Pulmonary artery endothelial cell (primary cell): ENCODE measurements at regions not wholly inside any gene's neighbourhood (a gene's known extent, or its start where the extent isn't known, plus 50 kb on each side); places are given as distances from the start of the nearest gene placed in this dataset.

Experiments
- DNase-seq: peaks from one replicate; pipeline ENCODE4 v3.0.0-alpha.2; 2011; ENCODE audit warnings: low read depth, low spot score

DNA sequence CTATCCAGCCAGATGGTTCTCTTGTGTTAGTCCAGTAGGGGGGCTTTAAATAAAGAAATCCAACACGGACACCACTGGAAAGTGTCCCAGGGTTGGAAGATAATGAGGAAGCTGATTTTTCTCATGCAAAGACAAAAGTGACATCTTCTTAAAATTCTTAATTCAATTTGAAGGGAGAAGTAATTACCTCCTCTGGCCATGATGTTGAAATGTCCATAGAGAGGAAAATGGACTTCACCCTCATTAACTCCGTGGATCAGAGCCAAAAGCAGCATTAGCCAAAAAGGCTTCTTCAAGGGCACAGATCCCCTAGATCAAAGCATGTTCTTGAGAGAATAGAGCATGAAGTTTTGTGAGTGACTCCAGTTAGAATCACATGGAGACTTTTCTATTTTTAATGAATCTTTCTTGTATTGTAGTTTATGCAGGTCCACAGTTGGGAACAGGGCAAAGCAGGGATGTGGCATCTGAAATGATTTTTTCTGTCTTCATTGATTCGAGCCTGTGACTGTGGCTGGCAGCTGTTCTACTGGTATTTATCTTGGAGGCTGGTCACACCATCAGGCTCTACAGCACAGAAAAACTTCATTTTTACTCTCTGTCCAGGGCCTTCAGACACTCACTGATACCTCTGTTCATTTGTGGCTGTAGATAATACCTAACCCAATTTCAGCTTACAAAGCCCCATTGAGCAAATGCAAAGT lies 1002.5 kb downstream of the AACS start:
- DNase-seq, result no peak

DNA sequence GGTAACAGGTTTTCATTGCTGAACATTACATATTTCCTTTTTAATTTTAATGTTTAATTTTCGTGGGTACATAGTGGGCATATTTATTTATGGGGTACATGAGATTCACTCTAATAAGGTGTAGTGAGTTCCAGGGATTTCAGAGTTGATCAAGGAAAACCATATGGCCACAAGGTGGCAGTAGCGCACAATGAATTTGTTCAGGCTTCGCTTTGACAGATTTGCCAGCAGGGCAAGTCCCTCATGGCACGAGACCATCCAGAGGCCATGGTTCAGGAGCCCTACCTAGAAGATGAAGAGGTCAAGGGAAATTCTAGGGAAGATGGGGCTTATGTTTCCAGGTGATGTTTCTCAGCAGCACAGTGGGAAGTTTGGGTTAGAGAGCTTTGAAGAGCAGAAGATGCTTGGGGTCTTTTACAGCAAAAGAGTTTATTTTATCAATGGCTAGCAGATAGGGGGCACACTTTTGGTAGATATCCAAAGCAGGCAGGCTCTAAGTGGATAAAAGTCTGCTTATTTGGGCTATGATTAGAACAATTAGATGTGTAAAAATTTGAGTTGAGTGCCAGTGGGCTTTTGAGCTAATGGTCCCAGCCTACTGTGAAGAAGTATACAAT lies 1004.4 kb downstream of the AACS start:
- no peak for DNase-seq

DNA sequence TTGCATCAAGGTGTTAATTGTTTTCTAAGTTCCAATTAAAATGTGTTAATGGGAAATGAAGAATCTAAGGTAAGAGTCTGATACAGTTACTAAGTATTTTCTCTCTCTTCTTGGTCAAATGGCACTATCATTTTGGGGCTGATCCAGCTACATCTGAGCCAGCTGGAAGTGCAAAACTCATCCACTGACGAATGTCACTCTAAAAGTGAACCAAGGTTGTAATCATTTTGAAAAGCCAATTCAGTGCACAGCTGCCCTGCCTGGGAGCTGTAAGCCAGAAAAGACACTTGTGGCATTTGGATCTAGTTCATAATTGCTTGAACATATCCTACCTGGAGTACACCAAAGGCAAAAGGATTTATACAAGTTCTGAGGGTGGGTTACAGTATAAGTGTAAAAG lies 1011.3 kb downstream of the AACS start:
- no peak for DNase-seq

DNA sequence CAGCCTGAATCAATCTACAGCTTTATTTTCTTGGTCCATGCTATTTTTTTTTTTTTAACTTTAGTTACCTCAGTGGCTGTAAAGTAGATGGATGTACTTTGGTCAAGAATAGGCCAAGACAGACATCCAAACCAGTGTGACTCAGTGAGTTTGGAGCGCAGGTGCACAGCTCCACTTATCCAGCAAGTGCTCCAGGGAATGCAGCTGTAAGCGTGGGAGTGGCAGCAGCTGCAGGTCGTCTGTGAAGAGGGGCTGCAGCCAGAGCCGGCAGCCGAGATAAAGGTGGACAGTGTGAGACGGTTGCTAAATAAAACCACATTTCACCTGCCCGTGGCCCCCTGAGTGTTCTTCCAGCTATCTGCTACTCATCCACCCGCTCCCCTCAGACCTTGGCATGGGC lies 1018.7 kb downstream of the AACS start:
- DNase-seq, result no peak

DNA sequence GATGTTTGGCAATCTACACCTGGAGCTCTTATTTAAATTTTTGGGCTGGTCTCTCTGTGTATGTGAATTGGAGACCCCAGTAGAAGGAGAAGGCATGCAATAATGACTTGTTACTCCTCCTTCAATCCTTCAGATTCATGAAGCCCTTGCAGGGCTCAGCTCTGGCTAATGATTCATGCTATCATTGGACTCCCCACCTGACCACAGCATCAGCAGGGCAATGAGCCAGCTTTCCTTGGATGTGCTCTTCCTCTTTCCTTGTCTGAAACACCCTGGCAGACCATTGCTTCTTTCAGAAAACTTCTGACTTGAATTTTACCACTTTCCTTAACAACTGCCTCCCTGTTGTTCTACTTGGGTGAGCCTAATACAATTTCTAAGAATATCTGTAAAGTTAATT lies 1019.2 kb downstream of the AACS start:
- DNase-seq, result no peak

DNA sequence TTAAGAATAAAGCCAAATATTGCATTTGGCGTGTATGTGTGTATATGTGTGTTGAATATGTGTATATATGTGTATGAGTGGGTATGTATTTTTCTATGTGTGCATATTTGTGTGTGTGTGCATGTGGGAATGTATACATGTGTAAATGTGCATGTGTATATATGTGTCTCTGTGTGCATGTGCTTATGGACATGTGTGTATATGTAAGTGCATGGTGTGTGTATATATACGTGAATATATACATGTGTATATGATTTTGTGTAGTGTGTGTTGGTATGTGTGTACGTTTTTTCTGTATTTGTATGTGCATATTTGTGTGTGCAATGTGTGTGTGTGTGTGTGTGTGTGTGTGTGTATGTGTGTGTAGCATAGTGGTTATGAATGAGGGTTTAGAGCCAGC lies 1021.0 kb downstream of the AACS start:
- DNase-seq, result no peak

DNA sequence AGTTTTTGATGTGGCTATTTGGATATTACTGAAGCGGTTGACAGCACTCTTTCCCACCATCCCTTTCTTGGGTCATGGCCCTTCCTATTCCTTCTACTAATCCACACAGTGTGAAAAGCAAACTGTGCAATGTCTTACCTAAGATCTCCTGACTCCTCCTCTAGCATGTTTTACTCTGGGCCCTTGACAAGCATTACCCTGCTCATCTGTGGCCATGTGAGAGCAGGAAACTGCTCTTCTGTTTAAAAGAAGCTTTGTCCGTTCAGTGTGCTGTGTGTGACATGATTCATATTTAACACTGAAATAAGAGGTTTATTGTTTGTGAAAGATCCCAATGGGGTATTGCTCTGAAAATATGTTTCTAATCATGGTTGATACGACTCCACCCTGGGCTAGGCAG lies 1022.5 kb downstream of the AACS start:
- no peak for DNase-seq

DNA sequence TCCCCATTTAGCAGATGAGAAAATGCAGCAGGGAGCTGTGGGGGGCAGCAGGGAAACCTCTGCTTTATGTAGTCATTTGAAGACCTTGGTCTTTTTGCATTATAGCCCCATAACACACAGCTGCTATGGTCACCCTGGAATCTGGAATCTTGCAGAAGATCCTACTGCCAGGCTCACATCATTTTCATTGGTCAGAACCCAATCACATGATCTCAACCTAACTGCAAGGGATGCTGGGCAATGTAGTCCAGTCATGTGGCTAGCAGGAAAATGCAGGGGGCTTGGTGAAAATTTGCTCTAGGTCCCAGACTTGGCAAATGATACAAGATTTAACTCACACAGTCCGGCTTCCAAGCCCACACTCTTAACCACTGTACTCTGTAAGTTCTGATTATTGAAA lies 1028.7 kb downstream of the AACS start:
- DNase-seq, result no peak

DNA sequence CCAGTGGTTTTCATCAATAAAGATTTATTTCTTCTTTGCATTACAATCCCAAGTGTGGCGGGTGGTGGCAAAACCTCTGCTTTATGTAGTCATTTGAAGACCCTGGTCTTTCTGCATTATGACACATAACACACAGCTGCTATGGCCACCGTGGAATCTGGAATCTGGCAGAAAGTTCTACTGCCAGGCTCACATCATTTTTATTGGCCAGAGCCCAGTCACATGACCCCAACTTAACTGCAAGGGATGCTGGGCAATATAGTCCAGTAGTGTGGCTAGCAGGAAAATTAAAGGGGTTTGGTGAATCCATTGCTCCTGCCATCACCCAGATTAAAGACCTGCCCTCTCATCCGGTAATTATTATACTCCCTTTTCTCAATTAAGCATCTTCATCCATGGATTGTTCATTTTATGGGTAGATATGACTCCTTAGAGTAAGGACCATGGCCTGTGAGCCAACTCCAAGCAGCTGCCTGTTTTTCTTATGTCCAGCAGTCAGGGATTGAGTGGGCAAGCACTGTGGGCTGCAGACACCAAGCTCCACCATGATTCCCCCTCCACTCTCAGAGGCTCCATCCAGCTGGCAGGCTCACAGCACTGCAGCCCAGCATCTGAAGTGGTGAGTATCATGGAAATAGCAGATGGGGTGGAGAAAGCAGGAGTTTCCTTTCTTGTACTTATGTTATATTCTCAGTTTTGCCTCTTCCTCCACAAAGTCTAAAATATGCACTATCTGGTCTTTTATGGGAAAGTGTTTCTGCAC lies 1030.7 kb downstream of the AACS start:
- no peak for DNase-seq

DNA sequence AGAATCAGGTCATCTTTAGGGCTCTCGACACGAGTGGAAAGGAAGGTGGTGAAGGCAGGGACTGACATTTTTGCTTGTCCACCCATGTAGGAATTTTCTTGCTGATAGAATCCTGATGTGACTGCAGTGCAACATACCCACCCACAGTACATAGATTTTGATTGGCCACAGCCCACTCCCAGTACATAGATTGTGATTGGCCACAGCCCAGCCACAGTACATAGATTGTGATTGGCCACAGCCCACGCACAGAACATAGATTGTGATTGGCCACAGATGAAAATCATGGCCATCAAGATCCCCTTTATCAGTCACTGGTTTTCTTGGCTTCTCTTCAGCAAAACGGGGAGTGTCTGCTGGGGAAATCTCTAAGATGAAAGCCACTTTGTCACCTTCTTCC lies 1041.5 kb downstream of the AACS start:
- no peak for DNase-seq

DNA sequence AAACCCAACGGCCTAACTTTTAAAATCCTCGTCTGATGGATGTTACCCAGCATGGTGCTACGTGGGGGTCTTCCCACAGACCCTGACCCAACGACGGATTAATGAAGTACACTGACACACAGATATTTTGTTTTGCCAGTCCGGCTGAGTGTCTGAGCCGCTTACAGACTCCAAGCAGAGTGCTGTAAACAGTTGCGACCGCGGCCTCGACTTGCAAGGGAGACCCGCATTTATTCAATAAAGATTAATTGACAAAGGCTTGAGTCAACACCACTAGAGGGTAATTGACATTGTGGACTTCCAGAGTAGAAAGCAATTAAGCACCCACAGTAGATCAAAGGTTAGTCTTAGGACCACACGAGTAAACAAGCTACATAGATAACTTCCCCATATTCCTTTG lies 1042.4 kb downstream of the AACS start:
- DNase-seq, result no peak

DNA sequence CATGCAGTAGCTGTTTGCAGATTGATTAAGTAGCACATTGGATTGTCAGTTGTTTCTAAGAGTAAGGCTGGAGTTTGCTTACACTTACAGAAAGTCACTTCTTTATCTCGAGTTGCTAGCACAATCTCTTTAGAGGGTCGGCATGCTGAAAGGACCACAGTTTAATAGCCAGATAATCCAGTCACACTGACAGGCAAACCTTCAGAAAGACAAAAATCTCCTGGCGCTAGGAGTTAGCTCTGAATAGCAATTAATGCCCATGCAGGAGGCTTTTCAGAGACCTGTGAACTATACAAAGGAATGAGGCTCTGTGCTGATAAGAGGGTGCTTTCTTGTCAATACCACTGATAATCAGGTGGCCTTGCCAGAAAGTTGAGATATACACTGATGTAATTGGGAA lies 1043.0 kb downstream of the AACS start:
- no peak for DNase-seq

DNA sequence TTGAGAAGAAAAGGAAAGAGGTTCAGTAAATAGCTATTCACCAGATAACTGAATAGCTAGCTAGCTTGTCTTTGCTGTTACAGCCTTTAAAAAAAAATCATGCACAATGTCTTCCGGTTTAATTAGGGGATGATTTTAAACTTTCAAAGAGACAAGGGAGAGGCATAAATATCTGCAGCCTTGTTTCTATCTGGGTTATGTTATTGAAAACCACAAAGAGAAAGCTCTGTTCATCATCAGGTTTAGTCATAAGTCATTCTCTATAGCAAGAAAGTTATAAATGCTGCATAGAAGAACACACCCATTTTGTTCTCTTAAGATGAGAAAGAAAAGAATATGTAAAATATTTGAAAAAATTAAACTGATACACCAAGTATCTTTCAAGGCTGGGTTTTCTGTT lies 1046.9 kb downstream of the AACS start:
- no peak for DNase-seq

DNA sequence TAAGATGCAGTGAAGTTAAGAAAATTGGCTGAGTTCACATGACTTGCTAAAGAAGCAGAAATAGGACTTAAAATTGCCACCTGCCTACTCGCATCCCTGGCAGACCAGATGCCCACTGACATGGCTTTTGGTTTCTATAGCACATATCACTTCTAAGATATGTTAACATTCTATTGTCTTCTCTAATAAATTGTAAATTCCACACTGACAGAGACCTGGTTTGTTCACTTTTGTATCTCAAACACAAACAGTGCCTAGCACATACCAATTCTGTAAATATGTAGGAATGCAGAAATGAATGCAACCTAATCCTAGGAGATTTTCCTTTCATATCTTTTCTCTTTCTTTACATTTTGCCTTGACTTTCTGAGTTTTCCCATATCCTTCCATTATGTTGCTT lies 1047.6 kb downstream of the AACS start:
- no peak for DNase-seq

DNA sequence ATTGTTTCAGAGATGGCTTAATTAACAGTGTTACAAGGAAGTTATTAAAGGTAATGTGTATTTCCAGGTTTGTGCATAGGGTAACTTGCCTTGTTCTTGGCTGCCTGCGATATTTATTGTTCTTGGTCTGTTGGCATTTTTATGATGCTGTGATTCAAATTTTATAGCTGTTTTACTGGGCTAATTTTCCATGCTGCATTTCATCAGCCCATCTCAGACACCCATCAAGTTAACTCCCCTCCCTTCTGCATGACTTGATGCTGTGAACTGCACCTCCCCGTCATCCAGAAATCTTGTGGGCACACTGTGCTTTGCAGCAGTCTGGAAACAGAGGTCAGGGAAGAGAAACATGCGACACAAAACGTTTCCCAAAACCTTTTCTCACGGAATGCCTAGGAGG lies 1049.2 kb downstream of the AACS start:
- DNase-seq, result no peak

DNA sequence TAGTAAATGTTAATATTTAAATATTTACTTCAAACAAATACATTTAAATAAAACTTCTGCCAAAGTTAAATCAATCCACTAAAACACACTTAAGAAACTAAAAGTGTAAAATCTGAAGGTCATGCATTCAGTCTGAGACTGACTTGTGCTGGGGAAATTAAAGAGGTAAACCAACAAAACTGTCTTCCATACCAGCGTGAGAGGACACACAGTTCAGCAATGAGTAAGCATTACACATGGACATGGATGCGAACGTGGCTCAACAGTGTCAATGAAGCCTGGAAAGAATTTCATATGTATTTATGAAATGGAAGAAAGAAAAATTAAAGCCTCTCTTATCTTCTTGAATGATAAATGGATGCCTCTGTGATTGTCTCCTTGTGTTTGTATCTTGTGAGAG lies 1052.3 kb downstream of the AACS start:
- DNase-seq, result no peak

DNA sequence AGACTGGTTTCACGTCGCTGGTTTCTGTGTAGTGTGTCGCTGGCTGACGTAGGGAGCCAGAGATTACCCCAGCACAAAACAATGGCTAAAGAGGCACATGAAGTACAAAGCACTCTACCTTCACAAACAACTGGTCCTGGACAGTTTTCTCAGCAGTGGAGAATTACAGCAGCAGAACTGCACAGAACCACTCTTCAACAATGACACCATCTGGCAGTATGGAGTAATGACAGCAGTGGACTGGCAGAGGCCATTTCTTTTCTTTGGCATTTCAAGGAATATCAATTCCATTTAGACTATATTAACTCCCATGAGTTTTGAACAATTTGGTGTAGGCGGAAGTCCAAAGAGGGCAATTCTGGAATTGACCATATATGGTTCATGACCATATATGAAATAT lies 1074.1 kb downstream of the AACS start:
- DNase-seq, result no peak

DNA sequence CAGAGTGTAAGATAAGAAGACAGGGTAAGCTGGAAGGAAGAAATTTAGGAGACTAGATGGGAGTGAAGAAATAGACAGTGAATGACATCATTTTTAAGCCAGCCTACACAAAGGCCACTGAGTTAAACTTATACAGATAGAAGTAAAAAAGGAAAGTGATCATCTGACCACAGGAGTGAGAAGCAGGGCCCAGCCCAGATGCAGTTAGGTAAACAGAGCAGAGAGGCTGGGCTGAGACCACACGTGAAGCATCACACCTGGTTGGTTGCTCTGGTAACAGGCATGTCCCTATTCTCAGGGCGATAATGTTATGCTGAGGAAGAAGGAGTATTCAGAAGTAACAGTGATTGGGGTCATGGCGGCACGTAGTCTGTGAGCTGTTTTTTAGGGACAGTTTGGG lies 1079.4 kb downstream of the AACS start:
- no peak for DNase-seq

DNA sequence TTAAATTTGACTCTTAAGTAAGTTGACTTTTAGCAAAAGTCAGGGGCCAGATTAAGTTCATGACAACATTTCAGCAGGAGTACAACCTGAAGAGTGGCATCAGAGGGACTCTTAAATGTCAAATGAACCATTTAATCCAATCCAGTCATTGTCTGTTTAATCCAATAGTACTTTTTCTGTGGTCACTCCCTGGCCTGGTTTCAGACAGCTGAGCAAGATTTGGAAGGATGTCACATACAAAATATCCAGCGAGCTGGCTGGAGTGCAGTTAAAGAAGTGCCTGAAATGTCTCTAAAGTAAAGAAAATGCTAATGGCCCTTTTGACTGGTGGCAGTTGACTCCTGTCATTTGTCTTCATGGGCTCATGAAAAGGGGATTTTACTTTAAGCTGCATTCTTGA lies 1082.1 kb downstream of the AACS start:
- DNase-seq, result no peak

DNA sequence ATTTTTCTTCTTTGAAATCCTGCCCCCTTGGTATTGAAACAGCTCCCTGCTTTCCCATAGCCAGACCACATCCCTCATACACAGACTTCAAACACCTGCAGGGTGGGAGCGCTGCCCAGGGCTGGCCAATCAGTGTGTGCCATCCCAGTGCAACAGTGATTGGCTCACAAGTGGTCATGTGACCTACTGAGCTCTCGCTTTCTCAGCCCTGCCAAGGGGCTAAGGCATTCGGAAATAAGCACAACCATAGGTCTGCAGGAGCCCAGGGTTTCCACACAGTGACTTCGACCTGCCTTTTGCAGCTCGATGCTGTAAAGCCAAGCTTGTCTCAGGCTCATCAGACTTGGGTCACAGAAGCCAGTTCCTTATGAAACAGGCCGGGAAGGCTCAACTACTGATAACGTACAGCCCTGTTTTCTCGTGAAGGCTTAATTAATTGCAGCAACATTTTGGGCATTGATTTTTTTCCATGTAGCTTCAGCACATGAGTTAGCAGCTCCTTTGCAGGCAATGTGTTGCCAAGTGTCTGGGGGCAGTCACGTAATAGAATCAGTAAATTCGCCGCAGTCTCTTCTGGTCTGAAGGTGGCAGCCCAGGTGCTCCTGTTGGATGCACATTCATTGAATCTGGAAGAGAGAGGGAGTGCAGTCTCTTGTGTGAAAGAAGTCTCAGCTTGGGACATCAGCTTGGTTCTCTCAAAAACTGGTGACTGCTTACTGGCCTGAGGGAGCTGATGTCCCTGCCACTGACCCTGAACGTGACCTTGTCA lies 1091.8 kb downstream of the AACS start:
- no peak for DNase-seq

DNA sequence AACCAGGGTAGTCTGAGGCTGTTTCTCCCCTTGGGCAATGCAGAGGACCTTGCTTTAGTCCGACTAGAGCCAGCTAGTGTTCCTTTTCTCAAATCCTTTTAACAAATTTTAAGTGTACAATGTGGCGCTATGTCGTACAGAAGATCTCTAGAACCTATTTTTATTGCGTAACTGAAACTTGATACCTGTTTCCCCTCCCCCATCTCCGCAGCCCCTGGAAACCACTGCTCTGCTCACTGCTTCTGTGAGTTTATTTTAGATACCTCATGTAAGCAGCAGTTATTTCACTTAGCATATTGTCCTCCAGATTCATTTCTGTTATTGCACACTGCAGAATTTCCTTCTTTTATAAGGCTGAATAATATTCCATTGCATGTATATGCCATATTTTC lies 1092.3 kb downstream of the AACS start:
- DNase-seq, result no peak

DNA sequence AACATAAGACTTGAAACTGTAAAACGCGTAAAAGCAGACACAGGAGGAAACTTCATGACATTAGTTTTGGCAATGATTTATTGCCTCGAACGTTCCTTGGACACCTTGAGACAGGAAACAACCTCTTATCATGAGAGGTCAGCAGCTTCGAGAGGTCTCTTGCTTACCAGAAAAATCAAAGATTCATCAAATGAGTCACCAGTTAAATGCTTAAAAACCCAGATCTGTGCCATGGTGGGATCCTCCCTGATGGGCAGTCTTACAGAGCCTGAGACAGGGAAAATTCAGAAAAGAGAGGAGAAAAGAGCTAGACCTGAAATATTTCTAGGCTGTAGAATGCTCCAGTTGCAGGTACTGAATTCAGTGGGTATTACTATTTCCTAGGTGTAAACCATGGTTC lies 1093.9 kb downstream of the AACS start:
- no peak for DNase-seq
